C4-2B (cell line): ENCODE measurements at regions not wholly inside any gene's neighbourhood (a gene's known extent, or its start where the extent isn't known, plus 50 kb on each side); places are given as distances from the start of the nearest gene placed in this dataset.

Experiments used
- CTCF ChIP-seq: fragments of 450-650 bp; conservative IDR thresholded peaks from 2 replicates; pipeline ENCODE4 v1.5.1; 2017; ENCODE audit warnings: mild to moderate bottlenecking
- ZFX ChIP-seq: fragments of 450-650 bp; IDR thresholded peaks from 2 replicates; pipeline ENCODE4 v1.6.1; 2017

DNA sequence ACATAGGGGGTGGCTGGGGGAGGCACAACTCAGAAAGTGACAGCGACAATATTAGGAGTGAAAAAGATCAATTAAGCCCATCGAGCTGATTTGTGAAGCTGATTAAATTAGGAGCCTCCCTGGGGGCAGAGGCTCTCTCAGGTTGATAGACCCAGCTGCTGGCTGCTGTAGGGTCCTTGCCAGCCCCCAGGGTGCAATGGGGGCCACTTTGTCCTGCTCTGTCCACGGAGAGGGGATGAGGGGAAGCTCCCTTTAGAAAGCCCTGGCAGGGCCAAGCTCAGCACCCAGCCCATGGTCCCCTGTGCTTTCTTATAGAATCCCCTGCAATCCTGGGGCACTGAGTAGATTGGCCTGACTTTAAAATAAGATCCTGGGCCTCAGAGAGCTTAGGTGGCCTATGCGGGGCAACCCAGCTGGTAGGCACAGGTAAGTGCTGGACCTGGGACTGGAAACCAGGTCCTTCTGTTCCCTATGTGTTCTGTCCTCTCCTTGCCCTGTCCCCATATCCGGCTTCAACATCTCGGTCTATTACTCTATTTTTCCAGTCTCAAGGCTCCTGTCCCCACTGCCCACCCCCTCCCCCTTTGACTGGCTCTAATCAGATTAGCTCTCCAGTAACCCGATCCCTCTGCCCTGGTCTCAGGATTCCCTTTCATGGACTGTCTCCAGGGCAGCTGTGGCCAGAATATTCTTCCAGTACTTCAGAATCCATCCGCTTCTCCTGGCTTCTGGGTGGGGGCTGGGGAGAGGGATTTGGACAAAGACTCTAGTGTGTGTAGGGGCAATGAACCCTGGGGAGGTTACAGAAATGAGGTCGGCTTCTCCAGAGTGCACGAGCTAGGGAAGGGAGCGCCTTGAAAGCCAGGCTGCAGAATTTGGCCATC is 259.6 kb downstream of the RPS24 start:
- no peak for TF ChIP-seq CTCF
- TF ChIP-seq ZFX, result no peak
